Coronary artery (tissue), 2 donors: ENCODE measurements at regions not wholly inside any gene's neighbourhood (a gene's known extent, or its start where the extent isn't known, plus 50 kb on each side); places are given as distances from the start of the nearest gene placed in this dataset.

Experiments used
- DNase-seq: peaks from one replicate; pipeline ENCODE4 v3.0.0-alpha.2; 2017; ENCODE audit warnings: low spot score
- H3K27ac ChIP-seq, 2 donors: fragments of 200-600 bp; sonication (generic); one replicate each; pipeline ENCODE4 v1.5.1; 2016 to 2019
- H3K4me3 ChIP-seq: fragments of 200-600 bp; sonication (generic); 2 replicates; pipeline ENCODE4 v1.5.1; 2016; ENCODE audit warnings: mild to moderate bottlenecking, moderate library complexity
- CTCF ChIP-seq: fragments of 200-600 bp; sonication (generic); IDR thresholded peaks from one replicate; pipeline ENCODE4 v1.5.1; 2019; ENCODE audit warnings: antibody characterized with exemption

DNA sequence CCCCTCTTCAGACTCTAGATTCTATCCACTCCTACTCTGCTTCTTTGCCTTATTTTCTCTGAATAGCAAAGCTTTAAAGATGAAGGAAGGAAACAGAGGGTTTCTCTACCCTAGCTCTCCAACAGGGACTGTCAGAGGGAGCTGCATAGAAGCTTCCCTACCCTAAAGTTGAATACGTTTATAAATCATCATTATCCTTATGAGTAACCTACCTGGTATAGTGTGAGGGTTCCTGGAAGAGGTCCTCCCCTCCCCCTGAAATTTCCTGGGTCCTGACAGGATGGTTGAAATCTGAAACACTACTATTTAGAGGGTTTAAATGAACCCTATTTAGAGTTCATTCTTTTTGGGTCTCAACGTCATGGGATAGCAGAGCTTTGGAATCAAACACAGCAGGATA is 187.0 kb upstream of the RBPJ start:
- TF ChIP-seq CTCF, result no peak
- no peak for DNase-seq
- H3K4me3 ChIP-seq, result no peak overlapping the region
- no peak overlapping the region for H3K27ac ChIP-seq

- Histone ChIP-seq H3K4me3 (no peak overlapping the region), H3K27ac (no peak overlapping the region)
- no peak for TF ChIP-seq CTCF
- DNase-seq, result no peak
These were observed 185.5 kb upstream of the RBPJ start for GRCh38 chr4:26135331-26135730.

GRCh38 chr4:26136615-26137014 is 184.2 kb upstream of the RBPJ start:
- TF ChIP-seq CTCF, result no peak

DNA sequence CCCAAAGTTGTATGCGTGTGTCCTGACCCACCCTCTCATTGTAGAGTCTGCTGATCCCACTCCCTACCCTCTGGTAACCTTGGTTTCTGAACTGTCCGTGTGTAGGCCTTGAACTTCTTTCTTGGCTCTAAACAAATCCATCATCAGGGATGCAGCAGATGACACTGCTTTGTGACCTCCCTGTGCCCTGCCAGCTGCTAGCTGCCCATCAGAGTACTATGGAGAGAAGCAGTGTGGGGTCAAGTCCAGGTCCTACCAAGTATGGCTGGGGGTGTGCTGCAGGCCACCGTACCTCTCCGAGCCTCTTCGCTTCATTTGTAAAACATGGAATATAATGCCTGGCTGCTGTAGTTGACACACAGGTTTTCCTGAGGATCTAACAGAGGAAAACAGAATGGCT is 183.5 kb upstream of the RBPJ start:
- no peak for TF ChIP-seq CTCF
- Histone ChIP-seq H3K27ac (no peak overlapping the region), H3K4me3 (no peak overlapping the region)
- DNase-seq, result no peak

More at GRCh38 chr4:26136615-26137014, 184.2 kb upstream of the RBPJ start:
- Histone ChIP-seq H3K27ac (no peak overlapping the region), H3K4me3 (no peak overlapping the region)
- no peak for DNase-seq

DNA sequence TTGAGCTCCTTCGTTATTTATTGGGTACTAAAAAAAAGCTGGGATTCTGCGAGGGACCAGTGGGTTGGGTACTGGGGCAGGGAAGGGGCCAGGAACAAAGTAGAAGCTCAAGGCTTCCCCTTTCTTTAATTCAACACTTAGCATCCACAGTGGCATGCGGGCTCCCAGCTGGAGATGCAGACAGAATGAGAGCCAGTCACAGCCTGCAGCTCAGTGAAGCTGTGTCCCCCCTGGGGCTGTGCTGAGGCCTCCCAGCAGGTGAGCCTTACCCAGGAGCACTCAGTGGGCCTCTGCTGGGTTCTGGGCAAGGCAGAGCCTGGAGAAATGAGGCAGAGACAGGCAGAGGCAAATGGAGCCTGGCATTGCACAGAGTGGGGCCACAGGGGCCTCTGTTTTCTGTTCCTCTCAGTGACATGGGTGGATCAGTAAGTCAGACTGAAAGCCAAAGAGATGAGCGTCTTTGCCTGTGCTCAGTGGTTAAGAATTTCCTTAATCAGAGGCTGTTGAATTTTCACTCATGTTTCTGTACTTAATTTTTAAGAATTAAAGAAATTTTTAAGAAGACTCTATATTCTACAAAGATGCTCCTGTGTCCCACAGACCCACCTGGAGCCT is 181.4 kb upstream of the RBPJ start:
- no peak for TF ChIP-seq CTCF
- no peak for DNase-seq
- Histone ChIP-seq H3K27ac (peak overlapping the region in 1 of 2 donors; percentile 66), H3K4me3 (no peak overlapping the region)

- Histone ChIP-seq H3K4me3 (no peak overlapping the region), H3K27ac (peak overlapping the region in 1 of 2 donors; percentile 66)
- no peak for TF ChIP-seq CTCF
- no peak for DNase-seq
These were observed 180.5 kb upstream of the RBPJ start for GRCh38 chr4:26140150-26140898.
